ENCODE measurements at regions not wholly inside any gene's neighbourhood (a gene's known extent, or its start where the extent isn't known, plus 50 kb on each side); places are given as distances from the start of the nearest gene placed in this dataset.

- no peaks in the 10 kb centered on the region for H3K9me3 ChIP-seq
- no peak overlapping the region for H3K4me3 ChIP-seq
- H3K27me3 ChIP-seq = no peaks in the 10 kb centered on the region
- H3K4me1 ChIP-seq = no peaks in the 10 kb centered on the region
- no peak for DNase-seq
- TF ChIP-seq CTCF (IDR thresholded peaks at IDR 0.05) (no peak), POLR2A (IDR thresholded peaks at IDR 0.05) (no peak)
- no peak overlapping the region for H3K27ac ChIP-seq
- intact Hi-C loops (cut with DNase I; ENCODE audit: low total_unique reads) = no loop called here
- WGBS, 2 donors = 59 to 63% methylated on average over 1 of the region's 1 CpG
- no peaks in the 10 kb centered on the region for H3K36me3 ChIP-seq (ENCODE audit: low read depth, missing control alignments)
These were observed 218.1 kb upstream of the SRRM4 start for GRCh38 chr12:118763234-118763633.

GRCh38 chr12:118773956-118774723 lies 207.2 kb upstream of the SRRM4 start:
- Histone ChIP-seq H3K4me3 (no peak overlapping the region), H3K27me3 (no peaks in the 10 kb centered on the region), H3K27ac (no peak overlapping the region), H3K4me1 (no peaks in the 10 kb centered on the region), H3K36me3 (ENCODE audit: low read depth, missing control alignments) (no peaks in the 10 kb centered on the region), H3K9me3 (no peaks in the 10 kb centered on the region)
- 3 to 6% methylated on average over 42 to 43 of the region's 43 CpGs for WGBS, 2 donors
- TF ChIP-seq CTCF (IDR thresholded peaks at IDR 0.05) (no peak), POLR2A (IDR thresholded peaks at IDR 0.05) (no peak)
- peak; percentile 45 for DNase-seq
- intact Hi-C loops (cut with DNase I; ENCODE audit: low total_unique reads) = no loop called here

DNA sequence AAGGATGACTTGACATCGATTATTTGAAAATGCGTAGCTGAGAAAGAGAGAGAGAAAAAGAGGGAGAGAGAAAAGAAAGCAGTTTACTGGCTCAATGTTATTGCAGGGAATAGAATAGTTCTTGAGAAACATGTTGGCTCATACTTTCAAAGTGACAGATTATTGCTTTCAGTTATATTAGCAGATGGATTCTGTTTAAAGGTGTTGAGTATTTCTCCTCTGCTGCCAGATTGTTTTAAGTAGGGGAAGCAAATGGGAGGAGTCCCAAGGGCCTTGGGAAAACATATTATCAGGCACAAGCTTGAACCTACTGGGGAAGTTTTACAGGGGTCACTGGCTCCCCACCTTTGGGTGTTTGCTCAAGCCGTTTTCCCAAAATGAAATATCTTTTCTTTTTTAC lies 203.8 kb upstream of the SRRM4 start:
- intact Hi-C loops (cut with DNase I; ENCODE audit: low total_unique reads) = no loop called here
- Histone ChIP-seq H3K9me3 (no peaks in the 10 kb centered on the region), H3K4me3 (no peak overlapping the region), H3K4me1 (no peaks in the 10 kb centered on the region), H3K27me3 (no peaks in the 10 kb centered on the region), H3K36me3 (ENCODE audit: low read depth, missing control alignments) (no peaks in the 10 kb centered on the region), H3K27ac (no peak overlapping the region)
- WGBS, 2 donors = 79 to 80% methylated on average over 3 of the region's 3 CpGs
- DNase-seq = no peak
- TF ChIP-seq POLR2A (IDR thresholded peaks at IDR 0.05) = no peak
- TF ChIP-seq CTCF (IDR thresholded peaks at IDR 0.05) = no peak

DNA sequence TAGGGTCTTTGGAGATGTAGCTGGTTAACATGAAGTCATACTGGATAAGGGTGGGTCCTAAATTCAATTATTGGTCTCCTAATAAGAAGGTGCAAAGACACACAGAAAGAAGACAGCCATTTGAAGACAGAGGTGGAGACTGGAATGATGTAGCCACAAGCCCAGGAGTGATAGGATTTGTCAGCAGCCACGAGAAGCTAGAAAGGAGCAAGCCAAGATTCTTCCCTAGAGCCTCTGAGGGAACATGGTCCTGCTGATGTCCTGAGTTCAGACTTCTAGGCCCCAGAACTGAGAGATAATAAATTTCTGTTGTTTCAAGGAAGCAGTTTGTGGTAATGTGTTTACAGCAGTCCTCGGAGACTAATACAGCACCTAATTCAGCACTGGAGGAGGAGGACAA lies 203.3 kb upstream of the SRRM4 start:
- 68 to 73% methylated on average over 2 of the region's 2 CpGs for WGBS, 2 donors
- Histone ChIP-seq H3K4me3 (no peak overlapping the region), H3K4me1 (no peaks in the 10 kb centered on the region), H3K27ac (no peak overlapping the region), H3K27me3 (no peaks in the 10 kb centered on the region), H3K36me3 (ENCODE audit: low read depth, missing control alignments) (no peaks in the 10 kb centered on the region), H3K9me3 (no peaks in the 10 kb centered on the region)
- no peak for TF ChIP-seq CTCF (IDR thresholded peaks at IDR 0.05)
- no peak for TF ChIP-seq POLR2A (IDR thresholded peaks at IDR 0.05)
- DNase-seq = no peak
- intact Hi-C loops (cut with DNase I; ENCODE audit: low total_unique reads) = no loop called here

- 38 to 55% methylated on average over 4 to 7 of the region's 7 CpGs for WGBS, 2 donors
- intact Hi-C loops (cut with DNase I; ENCODE audit: low total_unique reads) = no loop called here
- no peaks in the 10 kb centered on the region for H3K9me3 ChIP-seq
- no peak overlapping the region for H3K4me3 ChIP-seq
- no peak for DNase-seq
- TF ChIP-seq POLR2A (IDR thresholded peaks at IDR 0.05) (no peak), CTCF (IDR thresholded peaks at IDR 0.05) (no peak)
- no peaks in the 10 kb centered on the region for H3K4me1 ChIP-seq
- no peaks in the 10 kb centered on the region for H3K36me3 ChIP-seq (ENCODE audit: low read depth, missing control alignments)
- no peaks in the 10 kb centered on the region for H3K27me3 ChIP-seq
- H3K27ac ChIP-seq = no peak overlapping the region
These were observed 200.4 kb upstream of the SRRM4 start for GRCh38 chr12:118780939-118781338.
